Cardiac muscle cell (in vitro differentiated cells and primary cell): ENCODE measurements at regions not wholly inside any gene's neighbourhood (a gene's known extent, or its start where the extent isn't known, plus 50 kb on each side); places are given as distances from the start of the nearest gene placed in this dataset.

Experiments used
- DNase-seq, 2 donors: peaks; one replicate each; pipeline versions ENCODE4 v3.0.0 to v3.0.0-alpha.2; 2010 to 2017; ENCODE audit warnings: low read depth in 1 of 2, low spot score in 1 of 2
- H3K27ac ChIP-seq: fragments of 200-600 bp; sonication (generic); 2 replicates; pipeline ENCODE4 v1.5.1; 2016
- H3K27me3 ChIP-seq: fragments of 200-600 bp; sonication (generic); 2 replicates; pipeline ENCODE4 v1.6.0; 2016; ENCODE audit warnings: control low read depth
- H3K36me3 ChIP-seq: fragments of 200-600 bp; sonication (generic); 2 replicates; pipeline ENCODE4 v1.5.1; 2016; ENCODE audit warnings: control low read depth
- H3K4me1 ChIP-seq: fragments of 200-600 bp; sonication (generic); 2 replicates; pipeline ENCODE4 v1.8.1; 2017; ENCODE audit warnings: low read depth, mild to moderate bottlenecking, mixed run types
- H3K4me3 ChIP-seq: fragments of 200-600 bp; sonication (generic); 2 replicates; pipeline ENCODE4 v1.5.1; 2016; ENCODE audit warnings: mild to moderate bottlenecking
- H3K9me3 ChIP-seq: fragments of 200-600 bp; sonication (generic); 2 replicates; pipeline ENCODE4 v1.5.1; 2017; ENCODE audit warnings: low read depth, mild to moderate bottlenecking, control low read depth
- TF ChIP-seq, protein P1 (sequence below): IDR thresholded peaks from 2 replicates; pipeline ENCODE4 v1.5.1; 2012; ENCODE audit warnings: low read depth, mild to moderate bottlenecking, low read length

DNA sequence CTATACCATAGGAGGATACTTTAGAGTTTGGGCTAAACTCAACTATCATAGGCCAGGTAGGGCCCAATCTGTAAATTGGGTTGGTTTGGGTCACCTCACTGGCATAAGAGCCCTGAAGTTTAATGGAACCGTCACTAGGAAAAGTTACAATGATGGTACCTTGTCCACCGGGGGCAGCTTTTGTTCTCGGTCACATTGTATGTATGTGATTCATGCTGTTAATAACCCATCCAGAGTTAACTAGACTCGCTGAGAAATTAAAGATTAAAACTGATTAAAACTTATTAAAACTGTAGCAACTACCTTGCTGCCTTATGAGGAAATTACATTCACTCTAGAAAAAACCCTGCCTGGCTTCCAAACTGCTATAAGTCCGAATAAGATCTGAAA, 145.0 kb upstream of the TMCO5A start:
- no peak for DNase-seq
- H3K4me3 ChIP-seq: no peak overlapping the region
- TF ChIP-seq, protein P1, sequence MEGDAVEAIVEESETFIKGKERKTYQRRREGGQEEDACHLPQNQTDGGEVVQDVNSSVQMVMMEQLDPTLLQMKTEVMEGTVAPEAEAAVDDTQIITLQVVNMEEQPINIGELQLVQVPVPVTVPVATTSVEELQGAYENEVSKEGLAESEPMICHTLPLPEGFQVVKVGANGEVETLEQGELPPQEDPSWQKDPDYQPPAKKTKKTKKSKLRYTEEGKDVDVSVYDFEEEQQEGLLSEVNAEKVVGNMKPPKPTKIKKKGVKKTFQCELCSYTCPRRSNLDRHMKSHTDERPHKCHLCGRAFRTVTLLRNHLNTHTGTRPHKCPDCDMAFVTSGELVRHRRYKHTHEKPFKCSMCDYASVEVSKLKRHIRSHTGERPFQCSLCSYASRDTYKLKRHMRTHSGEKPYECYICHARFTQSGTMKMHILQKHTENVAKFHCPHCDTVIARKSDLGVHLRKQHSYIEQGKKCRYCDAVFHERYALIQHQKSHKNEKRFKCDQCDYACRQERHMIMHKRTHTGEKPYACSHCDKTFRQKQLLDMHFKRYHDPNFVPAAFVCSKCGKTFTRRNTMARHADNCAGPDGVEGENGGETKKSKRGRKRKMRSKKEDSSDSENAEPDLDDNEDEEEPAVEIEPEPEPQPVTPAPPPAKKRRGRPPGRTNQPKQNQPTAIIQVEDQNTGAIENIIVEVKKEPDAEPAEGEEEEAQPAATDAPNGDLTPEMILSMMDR: no peak
- H3K27me3 ChIP-seq: no peaks in the 10 kb centered on the region
- H3K36me3 ChIP-seq: no peaks in the 10 kb centered on the region
- H3K27ac ChIP-seq: no peak overlapping the region
- no peaks in the 10 kb centered on the region for H3K9me3 ChIP-seq
- peaks cover 3% of the 10 kb centered on the region for H3K4me1 ChIP-seq

DNA sequence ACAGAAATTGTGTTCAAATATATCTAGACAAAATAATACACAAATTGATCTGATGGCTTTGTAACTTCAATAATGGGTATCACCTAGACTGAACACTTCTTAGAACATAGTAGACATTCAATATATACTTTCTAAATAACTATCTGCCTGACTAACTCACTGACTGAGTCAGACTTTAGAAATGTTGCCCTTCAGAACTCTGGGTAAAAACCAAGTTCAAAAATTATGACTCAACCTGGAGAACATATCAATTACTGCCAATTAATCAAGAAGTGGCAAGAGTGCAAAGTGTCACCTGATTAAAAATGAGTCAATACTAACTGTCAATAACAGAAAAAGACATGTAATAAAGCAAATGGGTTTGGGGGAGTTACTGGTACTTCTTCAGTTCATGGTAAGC, 144.6 kb upstream of the TMCO5A start:
- H3K4me1 ChIP-seq: peaks cover 4% of the 10 kb centered on the region
- peak in 1 of 2 donors; percentile 31 for DNase-seq

DNA sequence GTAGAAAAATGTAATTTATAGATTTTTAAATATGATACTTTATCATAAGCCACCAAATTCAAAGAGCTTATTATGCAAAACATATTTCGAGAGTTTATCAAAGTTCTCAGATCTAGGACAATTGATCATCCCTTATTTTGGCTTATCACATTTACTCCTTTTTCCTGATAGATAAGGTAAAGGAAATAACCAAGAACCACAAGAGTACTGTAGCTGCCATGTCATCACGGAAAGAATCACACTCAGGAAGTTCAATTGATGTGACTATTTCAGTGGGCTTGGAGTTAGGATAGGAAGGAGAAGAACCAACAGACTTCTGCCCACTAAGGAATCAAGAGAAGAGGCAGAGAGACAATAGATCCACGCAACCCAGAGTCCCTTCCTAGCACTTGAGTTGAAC, 142.7 kb upstream of the TMCO5A start:
- Histone ChIP-seq H3K9me3 (no peaks in the 10 kb centered on the region), H3K27ac (no peak overlapping the region), H3K4me3 (no peak overlapping the region), H3K27me3 (no peaks in the 10 kb centered on the region), H3K36me3 (no peaks in the 10 kb centered on the region), H3K4me1 (peaks cover 17% of the 10 kb centered on the region)
- TF ChIP-seq, protein P1: no peak
- DNase-seq: no peak

More for the DNA sequence above, 144.6 kb upstream of the TMCO5A start:
- Histone ChIP-seq H3K27me3 (no peaks in the 10 kb centered on the region), H3K9me3 (no peaks in the 10 kb centered on the region), H3K27ac (no peak overlapping the region), H3K36me3 (no peaks in the 10 kb centered on the region), H3K4me3 (no peak overlapping the region)
- TF ChIP-seq, protein P1: no peak

DNA sequence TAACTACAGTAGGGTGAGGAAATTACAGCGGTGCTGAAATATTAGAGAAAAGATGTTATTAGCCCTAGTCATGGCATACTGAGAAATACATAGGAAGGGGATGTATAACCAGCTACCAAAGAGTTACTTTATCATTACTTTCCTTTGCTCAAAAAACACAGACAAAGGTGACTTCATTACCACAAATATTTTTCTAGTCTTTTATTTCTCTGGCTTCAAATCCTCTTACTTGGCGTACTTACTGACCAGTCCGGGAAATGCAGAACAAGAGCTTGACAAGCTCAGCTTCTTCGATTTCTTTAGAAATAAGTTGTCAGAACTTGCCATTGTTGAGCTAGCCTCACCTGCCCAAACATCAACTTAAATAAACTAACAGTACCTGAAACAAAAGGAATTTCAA, 142.1 kb upstream of the TMCO5A start:
- TF ChIP-seq, protein P1: no peak

DNA sequence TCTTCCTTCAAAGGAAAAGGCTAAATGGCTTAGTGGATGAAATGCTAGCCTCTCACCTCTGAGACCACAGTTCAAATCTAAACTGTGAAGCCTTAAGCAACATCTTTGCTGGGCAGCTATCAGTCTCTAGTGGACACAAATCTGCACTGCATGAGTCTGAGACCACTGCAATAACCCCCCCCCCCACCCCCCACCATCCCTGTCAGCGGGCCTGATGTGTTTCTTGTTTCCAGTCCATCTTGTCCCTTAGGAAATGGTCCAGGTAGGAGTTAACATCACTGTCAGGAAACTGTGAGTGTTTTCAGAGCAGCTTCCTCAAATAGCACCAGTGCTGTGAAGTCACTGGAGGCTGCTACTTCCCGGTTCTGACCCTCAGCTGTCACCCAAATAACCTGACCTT, 140.6 kb upstream of the TMCO5A start:
- Histone ChIP-seq H3K27ac (no peak overlapping the region), H3K27me3 (no peaks in the 10 kb centered on the region), H3K9me3 (no peaks in the 10 kb centered on the region), H3K36me3 (no peaks in the 10 kb centered on the region), H3K4me1 (peaks cover 17% of the 10 kb centered on the region), H3K4me3 (no peak overlapping the region)
- DNase-seq: peak in 1 of 2 donors; percentile 30
- TF ChIP-seq, protein P1: no peak

More for the DNA sequence above, 142.1 kb upstream of the TMCO5A start:
- Histone ChIP-seq H3K4me1 (peaks cover 17% of the 10 kb centered on the region), H3K27me3 (no peaks in the 10 kb centered on the region), H3K4me3 (no peak overlapping the region), H3K36me3 (no peaks in the 10 kb centered on the region), H3K9me3 (no peaks in the 10 kb centered on the region), H3K27ac (no peak overlapping the region)
- no peak for DNase-seq

DNA sequence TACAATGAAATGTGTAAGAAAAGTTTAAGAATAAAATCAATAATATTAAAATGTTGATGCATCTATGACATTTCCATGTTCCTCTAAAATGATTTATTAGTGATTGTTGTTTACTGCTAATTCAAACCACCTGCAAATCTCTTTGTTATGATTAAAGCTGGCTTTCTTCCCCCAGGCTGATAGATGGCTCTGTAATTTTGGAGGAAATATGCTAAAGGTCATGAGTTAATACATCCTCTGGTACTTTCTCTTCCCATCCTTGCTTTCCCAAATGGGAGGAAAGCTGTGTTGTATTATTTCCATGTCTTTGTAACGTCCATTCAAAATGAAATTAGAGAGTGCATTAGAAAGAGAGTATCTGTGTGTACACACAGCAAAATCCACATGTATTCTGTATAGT, 139.5 kb upstream of the TMCO5A start:
- no peak overlapping the region for H3K27ac ChIP-seq
- H3K4me1 ChIP-seq: peaks cover 17% of the 10 kb centered on the region
- H3K9me3 ChIP-seq: no peaks in the 10 kb centered on the region
- no peaks in the 10 kb centered on the region for H3K36me3 ChIP-seq
- no peak for DNase-seq
- H3K27me3 ChIP-seq: no peaks in the 10 kb centered on the region
- TF ChIP-seq, protein P1: no peak
- no peak overlapping the region for H3K4me3 ChIP-seq
